Ishikawa (cell line): ENCODE measurements at regions not wholly inside any gene's neighbourhood (a gene's known extent, or its start where the extent isn't known, plus 50 kb on each side); places are given as distances from the start of the nearest gene placed in this dataset.

Experiments
- CEBPB ChIP-seq: IDR thresholded peaks from 2 replicates; pipeline ENCODE4 v1.6.1; 2012
- CREB1 ChIP-seq: IDR thresholded peaks from 2 replicates; pipeline ENCODE4 v1.6.1; 2012; ENCODE audit warnings: low read depth
- EGR1 ChIP-seq: IDR thresholded peaks from 2 replicates; pipeline ENCODE4 v1.6.1; 2012
- EP300 ChIP-seq: IDR thresholded peaks from 2 replicates; pipeline ENCODE4 v1.6.1; 2012; ENCODE audit warnings: borderline replicate concordance
- FOXM1 ChIP-seq: IDR thresholded peaks from 2 replicates; pipeline ENCODE4 v1.6.1; 2012; ENCODE audit warnings: low read depth, borderline replicate concordance
- MAX ChIP-seq: IDR thresholded peaks from 2 replicates; pipeline ENCODE4 v1.6.1; 2012
- NFIC ChIP-seq: IDR thresholded peaks from 2 replicates; pipeline ENCODE4 v1.6.1; 2012
- RAD21 ChIP-seq: IDR thresholded peaks from 2 replicates; pipeline ENCODE4 v1.6.1; 2012; ENCODE audit warnings: low read depth
- REST ChIP-seq: IDR thresholded peaks from 2 replicates; pipeline ENCODE4 v1.6.1; 2012; ENCODE audit warnings: low read depth, mild to moderate bottlenecking
- TAF1 ChIP-seq: IDR thresholded peaks from 2 replicates; pipeline ENCODE4 v1.6.1; 2012; ENCODE audit warnings: low read depth, mild to moderate bottlenecking
- TCF12 ChIP-seq: IDR thresholded peaks from 2 replicates; pipeline ENCODE4 v1.6.1; 2012; ENCODE audit warnings: low read depth
- TEAD4 ChIP-seq: IDR thresholded peaks from 2 replicates; pipeline ENCODE4 v1.6.1; 2012
- USF1 ChIP-seq: IDR thresholded peaks from 2 replicates; pipeline ENCODE4 v1.6.1; 2012
- YY1 ChIP-seq: IDR thresholded peaks from 2 replicates; pipeline ENCODE4 v1.6.1; 2012; ENCODE audit warnings: low read depth
- ZBTB7A ChIP-seq: IDR thresholded peaks from 2 replicates; pipeline ENCODE4 v1.6.1; 2012; ENCODE audit warnings: low read depth

DNA sequence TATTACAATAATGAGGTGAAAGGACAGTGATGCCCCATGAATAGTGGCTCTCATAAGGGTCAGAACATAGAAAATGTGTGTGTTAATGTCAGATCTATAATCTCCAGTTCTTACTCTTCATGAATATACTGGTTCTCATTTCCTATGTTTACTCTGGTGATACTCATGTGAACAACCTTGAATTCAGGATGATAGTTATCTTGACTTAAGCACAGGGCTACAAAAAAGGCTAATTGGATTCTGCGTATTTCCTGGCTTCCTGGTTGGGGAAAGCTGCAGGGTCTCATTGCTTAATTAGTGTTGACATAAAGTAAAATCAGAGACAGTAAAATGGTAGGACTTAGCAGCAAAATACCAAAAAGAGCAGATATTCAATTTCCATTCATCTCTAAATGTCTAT, 1316.8 kb upstream of the RAG2 start:
- TF ChIP-seq MAX (no peak), ZBTB7A (no peak), CREB1 (no peak), TAF1 (no peak), RAD21 (no peak), FOXM1 (no peak), REST (no peak), TCF12 (no peak), NFIC (no peak), USF1 (no peak), CEBPB (no peak), EGR1 (no peak), TEAD4 (no peak), YY1 (no peak), EP300 (no peak)

DNA sequence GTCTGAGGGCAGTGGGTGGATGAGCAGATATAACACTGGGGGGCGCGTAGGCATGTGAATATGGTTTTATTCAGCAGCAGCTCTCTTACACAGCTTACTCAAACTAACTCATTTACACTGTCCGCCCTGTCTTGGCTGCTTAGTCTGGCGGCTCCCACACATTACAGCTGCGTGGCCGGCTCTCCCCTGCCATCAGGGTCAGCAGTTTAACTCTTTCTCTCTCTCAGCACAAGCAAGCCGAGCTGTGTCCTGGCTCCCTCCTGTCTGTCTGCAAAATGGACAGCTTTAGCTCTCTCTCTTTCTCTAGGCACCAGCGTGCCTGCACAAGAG, 1310.1 kb upstream of the RAG2 start:
- TF ChIP-seq TCF12 = no peak
- no peak for TF ChIP-seq EGR1
- TF ChIP-seq FOXM1 = no peak
- TF ChIP-seq CEBPB = no peak
- no peak for TF ChIP-seq YY1
- TF ChIP-seq RAD21 = no peak
- no peak for TF ChIP-seq CREB1
- TF ChIP-seq NFIC = no peak
- no peak for TF ChIP-seq TAF1
- no peak for TF ChIP-seq TEAD4
- no peak for TF ChIP-seq EP300

- TF ChIP-seq FOXM1 (no peak), NFIC (no peak), TCF12 (no peak), REST (no peak), CREB1 (no peak), CEBPB (no peak), RAD21 (no peak), TAF1 (no peak), ZBTB7A (no peak), TEAD4 (no peak), MAX (no peak), YY1 (no peak), USF1 (no peak), EP300 (no peak), EGR1 (no peak)
Observed at GRCh38 chr11:37907436-37908218, 1309.6 kb upstream of the RAG2 start.

GRCh38 chr11:37905707-37906417, 1307.8 kb upstream of the RAG2 start:
- no peak for TF ChIP-seq FOXM1
- TF ChIP-seq EGR1 = no peak
- TF ChIP-seq ZBTB7A = no peak
- TF ChIP-seq NFIC = peak; percentile 92
- peak; percentile 29; the same call in 1 of the 2 replicates for TF ChIP-seq EP300
- 0 out of 2 replicates have a peak, but pooled peaks have one; percentile 7 for TF ChIP-seq CEBPB
- TF ChIP-seq YY1 = peak; percentile 38; the same call in 1 of the 2 replicates
- TF ChIP-seq TEAD4 = 0 out of 2 replicates have a peak, but pooled peaks have one; percentile 45
- TF ChIP-seq RAD21 = no peak
- TF ChIP-seq MAX = peak; percentile 57
- no peak for TF ChIP-seq TAF1
- no peak for TF ChIP-seq USF1
- TF ChIP-seq TCF12 = 0 out of 2 replicates have a peak, but pooled peaks have one; percentile 42
